A549 (cell line): ENCODE measurements at regions not wholly inside any gene's neighbourhood (a gene's known extent, or its start where the extent isn't known, plus 50 kb on each side); places are given as distances from the start of the nearest gene placed in this dataset.

Experiments
- ATAC-seq, 2 experiments: fragments of 200-7000 bp in 1 of 2; fragments of >200 bp in 1 of 2; cut with Nextera tagmentation in 1 of 2; cut with Tn5 transposase in 1 of 2; 3 replicates each; pipeline versions ENCODE4 v1.8.0 to v1.9.1; 2018 to 2020; ENCODE audit warnings: mild to moderate bottlenecking in 1 of 2, moderate library complexity in 1 of 2
- CTCF ChIA-PET: fragments of 300-600 bp; sonication (Branson Sonifier 250); formaldehyde crosslinking; extraction: SDS; loops from one replicate; lab custom pipeline; 2021; ENCODE audit warnings: antibody characterized with exemption, inconsistent platforms; lab: Yijun Ruan, JAX
- POLR2A ChIA-PET: fragments of 350-600 bp; formaldehyde crosslinking; extraction: SDS; loops from one replicate; lab custom pipeline; 2021; ENCODE audit warnings: antibody characterized with exemption, inconsistent platforms; lab: Yijun Ruan, JAX
- DNase-seq, 2 experiments: peaks; one replicate each; pipeline versions ENCODE4 v3.0.0 to v3.0.0-alpha.2; 2011 to 2016; ENCODE audit warnings: low read depth in 1 of 2, low spot score in 1 of 2
- FAIRE-seq: peaks from 2 replicates; lab custom pipeline; 2011; peaks lifted over from hg19 to GRCh38; lab: Jason Lieb, UNC
- H3K27ac ChIP-seq, 2 experiments: fragments of >200 bp; sonication (Bioruptor Twin); formaldehyde crosslinking; 3 replicates each; pipeline ENCODE4 v1.5.1; 2016 to 2017
- H3K4me1 ChIP-seq: fragments of >200 bp; sonication (Bioruptor Twin); formaldehyde crosslinking; 3 replicates; pipeline ENCODE4 v1.6.1; 2016
- H3K4me2 ChIP-seq: fragments of >200 bp; sonication (Bioruptor Twin); formaldehyde crosslinking; 3 replicates; pipeline ENCODE4 v1.6.1; 2016
- H3K4me3 ChIP-seq: fragments of >200 bp; sonication (Bioruptor Twin); formaldehyde crosslinking; 3 replicates; pipeline ENCODE4 v1.5.1; 2016
- H3K9me3 ChIP-seq: fragments of >200 bp; sonication (Bioruptor Twin); formaldehyde crosslinking; 3 replicates; pipeline ENCODE4 v1.6.1; 2016
- CBX8 ChIP-seq: fragments of 200-600 bp; sonication (generic); IDR thresholded peaks from 2 replicates; pipeline ENCODE4 v1.6.1; 2016
- CEBPB ChIP-seq, 2 experiments: fragments of >200 bp in 1 of 2; sonication (Bioruptor Twin) in 1 of 2; formaldehyde crosslinking in 1 of 2; IDR thresholded peaks; 2 replicates each; pipeline ENCODE4 v1.6.1; 2012 to 2016
- CHD2 ChIP-seq: fragments of 150-350 bp; IDR thresholded peaks from 2 replicates; pipeline ENCODE4 v1.6.1; 2014; ENCODE audit warnings: low read length; ENCODE audit not compliant: partially characterized antibody
- CHD4 ChIP-seq: fragments of 200-600 bp; sonication (generic); IDR thresholded peaks from 2 replicates; pipeline ENCODE4 v1.6.1; 2016; ENCODE audit warnings: antibody characterized with exemption, mild to moderate bottlenecking, borderline replicate concordance
- CTCF ChIP-seq: fragments of >200 bp; sonication (Bioruptor Twin); formaldehyde crosslinking; IDR thresholded peaks from 3 replicates; pipeline ENCODE4 v1.5.1; 2016
- EP300 ChIP-seq, 2 experiments: fragments of >200 bp; sonication (Bioruptor Twin); formaldehyde crosslinking; IDR thresholded peaks; 2 replicates in 1 of 2; 3 replicates in 1 of 2; pipeline ENCODE4 v1.6.1; 2016 to 2017
- FOXS1 ChIP-seq: fragments of 250-450 bp; sonication (Bioruptor Pico); IDR thresholded peaks from 2 replicates; pipeline ENCODE4 v1.5.0; 2020; ENCODE audit warnings: mild to moderate bottlenecking, moderate library complexity
- JUN ChIP-seq, 2 experiments: fragments of >200 bp; sonication (Bioruptor Twin); formaldehyde crosslinking; IDR thresholded peaks; 2 replicates in 1 of 2; 3 replicates in 1 of 2; pipeline ENCODE4 v1.6.1; 2016 to 2017
- MAFK ChIP-seq: fragments of 450-650 bp; IDR thresholded peaks from 2 replicates; pipeline ENCODE4 v1.6.1; 2014; ENCODE audit not compliant: partially characterized antibody
- MAZ ChIP-seq: fragments of 150-350 bp; IDR thresholded peaks from 2 replicates; pipeline ENCODE4 v1.6.1; 2014; ENCODE audit warnings: antibody characterized with exemption, low read depth, low read length, borderline replicate concordance
- NFE2L2 ChIP-seq: fragments of 150-350 bp; conservative IDR thresholded peaks from 2 replicates; pipeline ENCODE4 v1.6.1; 2014; ENCODE audit warnings: low read length
- NPAS2 ChIP-seq: fragments of 250-450 bp; sonication (Bioruptor Pico); IDR thresholded peaks from 2 replicates; pipeline ENCODE4 v1.8.0; 2022; ENCODE audit warnings: mild to moderate bottlenecking, moderate library complexity, borderline replicate concordance
- NR3C1 ChIP-seq: fragments of >200 bp; sonication (Bioruptor Twin); formaldehyde crosslinking; IDR thresholded peaks from 3 replicates; pipeline ENCODE4 v1.6.1; 2017
- PBX3 ChIP-seq: IDR thresholded peaks from 2 replicates; pipeline ENCODE4 v1.6.1; 2012
- PHF8 ChIP-seq: fragments of 200-600 bp; sonication (generic); IDR thresholded peaks from 2 replicates; pipeline ENCODE4 v1.6.1; 2016; ENCODE audit warnings: low read depth, mild to moderate bottlenecking, antibody characterized with exemption, moderate library complexity, borderline replicate concordance
- RAD21 ChIP-seq, 2 experiments: fragments of >200 bp in 1 of 2; sonication (Bioruptor Twin) in 1 of 2; formaldehyde crosslinking in 1 of 2; IDR thresholded peaks in 1 of 2; conservative IDR thresholded peaks in 1 of 2; 2 replicates in 1 of 2; 3 replicates in 1 of 2; pipeline ENCODE4 v1.6.1; 2012 to 2018; ENCODE audit warnings: inconsistent platforms in 1 of 2
- RARB ChIP-seq: fragments of 250-450 bp; sonication (Bioruptor Pico); IDR thresholded peaks from 2 replicates; pipeline ENCODE4 v1.8.0; 2021; ENCODE audit warnings: mild to moderate bottlenecking, moderate library complexity
- RCOR1 ChIP-seq: fragments of 150-350 bp; IDR thresholded peaks from 2 replicates; pipeline ENCODE4 v1.6.1; 2014; ENCODE audit warnings: antibody characterized with exemption, low read length, low read depth
- SREBF2 ChIP-seq: fragments of 450-650 bp; IDR thresholded peaks from 2 replicates; pipeline ENCODE4 v1.6.1; 2014; ENCODE audit warnings: mild to moderate bottlenecking, moderate library complexity
- TP53 ChIP-seq: fragments of 250-450 bp; sonication (Bioruptor Pico); IDR thresholded peaks from 2 replicates; pipeline ENCODE4 v1.5.0; 2021; ENCODE audit warnings: mild to moderate bottlenecking, moderate library complexity
- ZC3H11A ChIP-seq: fragments of 450-650 bp; IDR thresholded peaks from 2 replicates; pipeline ENCODE4 v1.6.1; 2014; ENCODE audit warnings: antibody characterized with exemption, mild to moderate bottlenecking
- ZFP36 ChIP-seq: fragments of 450-650 bp; IDR thresholded peaks from 2 replicates; pipeline ENCODE4 v1.6.1; 2014; ENCODE audit warnings: borderline replicate concordance; ENCODE audit not compliant: partially characterized antibody
- ZSCAN20 ChIP-seq: fragments of 250-450 bp; sonication (Bioruptor Pico); IDR thresholded peaks from 2 replicates; pipeline ENCODE4 v1.8.0; 2022; ENCODE audit warnings: mild to moderate bottlenecking, moderate library complexity
- WGBS: methylation state at CpG from one replicate; pipeline ENCODE4 v1.1.6; 2017; ENCODE audit errors: missing lambda C conversion rate; 5-methylcytosine and 5-hydroxymethylcytosine counted together
- TF ChIP-seq, protein P1 (sequence below): fragments of >200 bp; sonication (Bioruptor Twin); formaldehyde crosslinking; IDR thresholded peaks from 2 replicates; pipeline ENCODE4 v1.6.1; 2016
- TF ChIP-seq, protein P2 (sequence below): fragments of 450-650 bp; IDR thresholded peaks from 2 replicates; pipeline ENCODE4 v1.6.1; 2014; ENCODE audit warnings: antibody characterized with exemption

- TF ChIP-seq FOXS1 (no peak), CHD4 (no peak), ZC3H11A (no peak), SREBF2 (no peak), RCOR1 (no peak), NPAS2 (CRISPR knock-in tag) (no peak), ZSCAN20 (CRISPR knock-in tag) (no peak), JUN (IDR thresholded peaks at IDR 0.05) (no peak)
Measured at GRCh38 chr2:240298117-240298790, 137.2 kb upstream of the GPC1 start (continued).

- Histone ChIP-seq H3K27ac (no peak overlapping the region), H3K9me3 (no peaks in the 10 kb centered on the region), H3K4me1 (no peaks in the 10 kb centered on the region), H3K4me2 (no peak overlapping the region), H3K4me3 (no peak overlapping the region)
- no peak for FAIRE-seq
- 83% methylated on average over 17 of the region's 18 CpGs for WGBS
- TF ChIP-seq RAD21 (conservative IDR thresholded peaks at IDR 0.05 in 1 of 2, IDR thresholded peaks at IDR 0.05 in 1 of 2) = peak in 1 of 2 experiments; percentile 23; a peak in 1 of 5 replicates
- TF ChIP-seq CTCF = no peak
- no peak for DNase-seq
- peak in 1 of 2 experiments; percentile 32; a peak in 2 of 6 replicates for ATAC-seq
- ChIA-PET POLR2A (no interaction called here), CTCF (interaction anchor here (0.5 to 2.4 kb wide), 6 partner anchors 20 to 140 kb away, joined by 3 to 5 read pairs (median 4); no protein-coding TSS in a partner anchor)
Measured at GRCh38 chr2:240298803-240299709, 136.4 kb upstream of the GPC1 start.

DNA sequence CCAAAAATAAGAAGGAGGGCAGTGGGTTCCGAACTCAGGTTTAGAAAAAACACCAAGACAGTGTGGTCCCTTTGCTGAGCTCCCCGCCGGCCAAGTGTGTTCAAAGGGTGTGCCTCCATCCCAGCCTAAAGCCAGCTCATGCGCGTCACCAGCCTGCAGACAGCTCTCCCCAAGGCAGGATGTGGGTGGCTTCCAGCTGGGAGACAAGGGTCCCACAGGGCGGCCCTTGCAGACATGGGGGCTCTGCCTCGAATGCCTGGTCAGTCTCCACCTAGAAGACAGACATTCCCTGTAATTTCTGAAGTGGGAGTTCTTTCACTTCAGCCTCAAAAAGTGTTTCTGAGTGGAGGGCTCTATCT, 135.8 kb upstream of the GPC1 start:
- ChIA-PET POLR2A (no interaction called here), CTCF (interaction anchor here (0.5 to 2.4 kb wide), 5 partner anchors 19 to 139 kb away, joined by 3 to 5 read pairs (median 3); no protein-coding TSS in a partner anchor)
- TF ChIP-seq NFE2L2 (no peak), PBX3 (no peak), CEBPB (IDR thresholded peaks at IDR 0.05) (no peak), RCOR1 (no peak), PHF8 (no peak), MAFK (no peak)
- no peak overlapping the region for H3K4me3 ChIP-seq
- H3K4me1 ChIP-seq = no peaks in the 10 kb centered on the region
- DNase-seq (no peak), ATAC-seq (no peak), FAIRE-seq (no peak)
- no peak overlapping the region for H3K27ac ChIP-seq
- H3K9me3 ChIP-seq = no peaks in the 10 kb centered on the region
- no peak overlapping the region for H3K4me2 ChIP-seq
- 66% methylated on average over 7 of the region's 7 CpGs for WGBS

DNA sequence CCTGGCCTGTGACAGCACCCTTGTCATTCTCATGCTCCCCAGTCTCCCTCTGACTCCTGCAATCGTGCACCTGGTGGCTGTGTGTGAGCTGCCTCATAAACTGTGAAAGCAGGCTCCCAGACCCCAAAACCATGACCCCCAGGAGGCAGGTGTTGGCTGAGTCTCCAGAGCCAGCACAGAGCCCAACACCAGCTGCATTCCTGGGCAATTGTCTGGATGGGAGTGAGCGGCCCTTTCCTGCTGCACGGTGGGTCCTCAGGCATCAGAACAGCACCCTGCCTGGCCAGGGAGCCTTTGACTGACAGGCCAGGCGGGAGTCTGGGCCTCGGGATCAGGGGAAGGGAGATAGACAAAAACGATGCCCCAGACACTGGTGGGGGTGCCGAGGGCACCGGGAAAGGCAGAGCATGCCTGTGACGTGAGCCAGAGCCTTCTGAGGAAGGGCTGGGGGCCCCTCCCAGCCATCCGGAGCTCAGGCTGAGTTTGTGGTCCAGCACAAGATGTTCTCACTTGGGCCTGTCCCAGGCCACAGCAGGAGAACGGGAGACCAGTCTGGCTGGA, 135.1 kb upstream of the GPC1 start:
- DNase-seq (no peak), ATAC-seq (no peak), FAIRE-seq (no peak)
- no peak overlapping the region for H3K4me2 ChIP-seq
- H3K9me3 ChIP-seq = no peaks in the 10 kb centered on the region
- H3K4me1 ChIP-seq = no peaks in the 10 kb centered on the region
- no peak overlapping the region for H3K27ac ChIP-seq
- ChIA-PET CTCF (interaction anchor here (1.2 to 2.4 kb wide), 4 partner anchors 21 to 138 kb away, joined by 3 to 5 read pairs (median 4); no protein-coding TSS in a partner anchor), POLR2A (no interaction called here)
- 73% methylated on average over 11 of the region's 11 CpGs for WGBS
- no peak overlapping the region for H3K4me3 ChIP-seq
- TF ChIP-seq, protein P1, sequence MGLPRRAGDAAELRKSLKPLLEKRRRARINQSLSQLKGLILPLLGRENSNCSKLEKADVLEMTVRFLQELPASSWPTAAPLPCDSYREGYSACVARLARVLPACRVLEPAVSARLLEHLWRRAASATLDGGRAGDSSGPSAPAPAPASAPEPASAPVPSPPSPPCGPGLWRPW = no peak
- no peak for TF ChIP-seq SREBF2
- no peak for TF ChIP-seq PBX3
- no peak for TF ChIP-seq ZFP36
- no peak for TF ChIP-seq NR3C1
- TF ChIP-seq EP300 (IDR thresholded peaks at IDR 0.05) = no peak
- TF ChIP-seq CHD2 = no peak
- no peak for TF ChIP-seq CBX8
- TF ChIP-seq, protein P2, sequence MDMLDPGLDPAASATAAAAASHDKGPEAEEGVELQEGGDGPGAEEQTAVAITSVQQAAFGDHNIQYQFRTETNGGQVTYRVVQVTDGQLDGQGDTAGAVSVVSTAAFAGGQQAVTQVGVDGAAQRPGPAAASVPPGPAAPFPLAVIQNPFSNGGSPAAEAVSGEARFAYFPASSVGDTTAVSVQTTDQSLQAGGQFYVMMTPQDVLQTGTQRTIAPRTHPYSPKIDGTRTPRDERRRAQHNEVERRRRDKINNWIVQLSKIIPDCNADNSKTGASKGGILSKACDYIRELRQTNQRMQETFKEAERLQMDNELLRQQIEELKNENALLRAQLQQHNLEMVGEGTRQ = no peak
- TF ChIP-seq TP53 (CRISPR knock-in tag) = no peak
- no peak for TF ChIP-seq MAZ
- no peak for TF ChIP-seq RARB (CRISPR knock-in tag)
